Keratinocyte (primary cell): ENCODE measurements at regions not wholly inside any gene's neighbourhood (a gene's known extent, or its start where the extent isn't known, plus 50 kb on each side); places are given as distances from the start of the nearest gene placed in this dataset.

Experiments used
- DNase-seq: peaks from one replicate; pipeline ENCODE4 v3.0.0-alpha.2; 2011; ENCODE audit warnings: low read depth, missing footprints, low spot score
- FAIRE-seq: peaks from 2 replicates; lab custom pipeline; 2011; peaks lifted over from hg19 to GRCh38; lab: Jason Lieb, UNC
- H2AFZ ChIP-seq: 2 replicates; pipeline ENCODE4 v1.6.0; 2012; ENCODE audit warnings: low read length, control low read depth, inconsistent platforms; ENCODE audit not compliant: control insufficient read depth
- H3K27ac ChIP-seq: 2 replicates; pipeline ENCODE4 v1.5.1; 2011; ENCODE audit warnings: low read length; ENCODE audit not compliant: control insufficient read depth, insufficient read depth
- H3K27me3 ChIP-seq: 3 replicates; pipeline ENCODE4 v1.6.0; 2011; ENCODE audit warnings: low read length; ENCODE audit not compliant: control insufficient read depth, insufficient read depth; ENCODE audit errors: extremely low read depth
- H3K36me3 ChIP-seq, 2 experiments: 2 replicates in 1 of 2; 3 replicates in 1 of 2; pipeline ENCODE4 v1.5.1; 2011; ENCODE audit warnings: low read length in 2 of 2, mild to moderate bottlenecking in 1 of 2; ENCODE audit not compliant: control insufficient read depth in 2 of 2, insufficient read depth in 2 of 2; ENCODE audit errors: extremely low read depth in 1 of 2
- H3K4me1 ChIP-seq: 3 replicates; pipeline ENCODE4 v1.5.1; 2011; ENCODE audit warnings: low read length; ENCODE audit not compliant: control insufficient read depth, insufficient read depth; ENCODE audit errors: extremely low read depth
- H3K4me2 ChIP-seq: 3 replicates; pipeline ENCODE4 v1.6.0; 2011; ENCODE audit warnings: low read depth, low read length; ENCODE audit not compliant: control insufficient read depth, insufficient read depth; ENCODE audit errors: extremely low read depth
- H3K4me3 ChIP-seq, 3 experiments: fragments of 200-600 bp in 1 of 3; sonication (generic) in 1 of 3; 2 replicates in 2 of 3; 3 replicates in 1 of 3; pipeline ENCODE4 v1.5.1; 2011 to 2016; ENCODE audit warnings: low read length in 3 of 3, mild to moderate bottlenecking in 3 of 3, control low read depth in 2 of 3, inconsistent platforms in 1 of 3, low read depth in 1 of 3, mixed read lengths in 1 of 3, mixed run types in 1 of 3, moderate library complexity in 1 of 3; ENCODE audit not compliant: control insufficient read depth in 2 of 3, insufficient read depth in 2 of 3; ENCODE audit errors: extremely low read depth in 1 of 3
- H3K79me2 ChIP-seq: 2 replicates; pipeline ENCODE4 v1.6.0; 2012; ENCODE audit warnings: low read length; ENCODE audit not compliant: control insufficient read depth, insufficient read depth
- H3K9ac ChIP-seq: 3 replicates; pipeline ENCODE4 v1.6.0; 2011; ENCODE audit warnings: low read length; ENCODE audit not compliant: control insufficient read depth, insufficient read depth; ENCODE audit errors: extremely low read depth
- H3K9me1 ChIP-seq: 3 replicates; pipeline ENCODE4 v1.6.0; 2011; ENCODE audit warnings: low read length; ENCODE audit not compliant: control insufficient read depth, insufficient read depth; ENCODE audit errors: extremely low read depth
- H3K9me3 ChIP-seq: 2 replicates; pipeline ENCODE4 v1.5.1; 2012; ENCODE audit warnings: low read depth, low read length; ENCODE audit not compliant: control insufficient read depth
- H4K20me1 ChIP-seq: 3 replicates; pipeline ENCODE4 v1.6.0; 2011; ENCODE audit warnings: low read length; ENCODE audit not compliant: control insufficient read depth, insufficient read depth; ENCODE audit errors: extremely low read depth
- EZH2 ChIP-seq: IDR thresholded peaks from one replicate; pipeline ENCODE4 v1.6.1; 2012; ENCODE audit warnings: inconsistent platforms, mild to moderate bottlenecking, low read length, moderate library complexity
- dilution Hi-C: fragments of 300-500 bp; cut with MboI; formaldehyde crosslinking; loops from one replicate; pipeline ENCODE4 v1.7.0; 2020; ENCODE audit warnings: low sequenced_read_pairs; ENCODE audit not compliant: extremely low pct_ligation_motif_present
- TF ChIP-seq, protein P1 (sequence below), 3 experiments: IDR thresholded peaks in 1 of 3; conservative IDR thresholded peaks in 1 of 3; optimal IDR thresholded peaks in 1 of 3; 2 replicates in 2 of 3; 3 replicates in 1 of 3; pipeline versions ENCODE3 to v1.5.1; 2011; ENCODE audit warnings: low read length in 3 of 3, mild to moderate bottlenecking in 3 of 3, moderate library complexity in 2 of 3, control low read depth in 1 of 3, inconsistent platforms in 1 of 3; ENCODE audit not compliant: insufficient read depth in 2 of 3; ENCODE audit errors: extremely low read depth in 1 of 3

DNA sequence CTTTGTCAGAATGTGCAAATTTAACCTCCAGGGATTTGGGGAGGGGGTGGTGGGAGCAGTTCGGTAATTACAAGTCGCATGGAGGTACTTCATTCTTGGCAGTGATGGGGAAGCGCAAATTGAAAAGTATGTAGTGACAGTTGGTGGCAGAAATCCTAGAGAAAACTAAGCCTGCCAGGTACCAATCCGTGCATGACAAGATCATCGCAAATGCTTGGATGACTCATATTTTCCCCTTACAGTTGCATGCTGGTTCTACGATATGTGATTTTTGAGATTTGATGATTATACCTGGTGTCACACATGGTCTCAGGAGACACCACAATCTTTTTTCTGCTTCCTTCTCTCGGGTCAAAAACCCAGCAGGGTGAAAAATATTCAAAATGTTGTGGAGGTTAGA lies 479.7 kb upstream of the ID2 start:
- Histone ChIP-seq H3K4me1 (no peaks in the 10 kb centered on the region), H3K9me1 (no peaks in the 10 kb centered on the region), H3K27me3 (no peaks in the 10 kb centered on the region), H3K79me2 (no peaks in the 10 kb centered on the region), H3K36me3 (no peaks in the 10 kb centered on the region), H3K27ac (no peak overlapping the region), H2AFZ (no peak overlapping the region), H4K20me1 (no peaks in the 10 kb centered on the region), H3K4me2 (no peak overlapping the region), H3K4me3 (no peak overlapping the region), H3K9ac (no peak overlapping the region), H3K9me3 (no peaks in the 10 kb centered on the region)
- no peak for DNase-seq
- FAIRE-seq: no peak
- dilution Hi-C loops: no loop called here
- TF ChIP-seq, protein P1, sequence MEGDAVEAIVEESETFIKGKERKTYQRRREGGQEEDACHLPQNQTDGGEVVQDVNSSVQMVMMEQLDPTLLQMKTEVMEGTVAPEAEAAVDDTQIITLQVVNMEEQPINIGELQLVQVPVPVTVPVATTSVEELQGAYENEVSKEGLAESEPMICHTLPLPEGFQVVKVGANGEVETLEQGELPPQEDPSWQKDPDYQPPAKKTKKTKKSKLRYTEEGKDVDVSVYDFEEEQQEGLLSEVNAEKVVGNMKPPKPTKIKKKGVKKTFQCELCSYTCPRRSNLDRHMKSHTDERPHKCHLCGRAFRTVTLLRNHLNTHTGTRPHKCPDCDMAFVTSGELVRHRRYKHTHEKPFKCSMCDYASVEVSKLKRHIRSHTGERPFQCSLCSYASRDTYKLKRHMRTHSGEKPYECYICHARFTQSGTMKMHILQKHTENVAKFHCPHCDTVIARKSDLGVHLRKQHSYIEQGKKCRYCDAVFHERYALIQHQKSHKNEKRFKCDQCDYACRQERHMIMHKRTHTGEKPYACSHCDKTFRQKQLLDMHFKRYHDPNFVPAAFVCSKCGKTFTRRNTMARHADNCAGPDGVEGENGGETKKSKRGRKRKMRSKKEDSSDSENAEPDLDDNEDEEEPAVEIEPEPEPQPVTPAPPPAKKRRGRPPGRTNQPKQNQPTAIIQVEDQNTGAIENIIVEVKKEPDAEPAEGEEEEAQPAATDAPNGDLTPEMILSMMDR (optimal IDR thresholded peaks at IDR 0.05 in 1 of 3, IDR thresholded peaks at IDR 0.05 in 1 of 3, conservative IDR thresholded peaks at IDR 0.05 in 1 of 3; ENCODE audit: extremely low read depth in 1 of 3, insufficient read depth in 2 of 3, low read length in 3 of 3): no peak
- no peak for TF ChIP-seq EZH2

DNA sequence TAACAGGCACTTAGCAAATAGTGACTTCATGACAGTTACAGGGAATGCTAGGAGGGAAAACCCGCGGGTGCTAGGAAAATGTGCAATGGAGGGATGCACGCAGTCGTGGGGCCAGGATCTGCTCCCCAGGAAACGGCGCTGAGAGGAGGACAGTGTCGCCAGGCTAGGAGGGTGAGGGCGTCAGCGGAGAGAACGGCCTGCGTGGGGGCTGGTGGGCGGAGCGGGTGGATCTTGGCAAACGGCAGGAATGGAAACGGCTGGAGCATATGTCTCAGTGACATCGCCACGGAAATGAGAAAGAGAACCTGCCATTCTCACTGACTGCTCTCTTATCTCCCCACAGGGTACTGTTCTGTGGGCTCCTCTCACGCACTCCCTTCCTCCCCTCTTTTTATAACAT lies 478.5 kb upstream of the ID2 start:
- no peak overlapping the region for H3K4me3 ChIP-seq
- no peaks in the 10 kb centered on the region for H3K4me1 ChIP-seq
- no peaks in the 10 kb centered on the region for H3K9me1 ChIP-seq
- no peaks in the 10 kb centered on the region for H3K9me3 ChIP-seq
- no peaks in the 10 kb centered on the region for H3K79me2 ChIP-seq
- no peak for TF ChIP-seq EZH2
- TF ChIP-seq, protein P1 (optimal IDR thresholded peaks at IDR 0.05 in 1 of 3, IDR thresholded peaks at IDR 0.05 in 1 of 3, conservative IDR thresholded peaks at IDR 0.05 in 1 of 3; ENCODE audit: extremely low read depth in 1 of 3, insufficient read depth in 2 of 3, low read length in 3 of 3): no peak
- H3K27ac ChIP-seq: no peak overlapping the region
- H2AFZ ChIP-seq: no peak overlapping the region
- H3K27me3 ChIP-seq: no peaks in the 10 kb centered on the region
- no peak for DNase-seq
- FAIRE-seq: no peak
- no peak overlapping the region for H3K9ac ChIP-seq
- dilution Hi-C loops: no loop called here
- H3K36me3 ChIP-seq: no peaks in the 10 kb centered on the region
- H4K20me1 ChIP-seq: no peaks in the 10 kb centered on the region
- no peak overlapping the region for H3K4me2 ChIP-seq
